Transverse colon (tissue), 4 donors: ENCODE measurements at regions not wholly inside any gene's neighbourhood (a gene's known extent, or its start where the extent isn't known, plus 50 kb on each side); places are given as distances from the start of the nearest gene placed in this dataset.

Experiments used
- DNase-seq: peaks from one replicate; pipeline ENCODE4 v3.0.0-alpha.2; 2019
- H3K27ac ChIP-seq, 4 donors: fragments of 200-600 bp; sonication (generic); 2 replicates each; pipeline ENCODE4 v1.5.1; 2016 to 2018; ENCODE audit warnings: inconsistent platforms in 4 of 4
- H3K27me3 ChIP-seq: fragments of 200-600 bp; sonication (generic); 2 replicates; pipeline ENCODE4 v1.5.1; 2017; ENCODE audit warnings: inconsistent platforms
- H3K36me3 ChIP-seq, 4 donors: fragments of 200-600 bp; sonication (generic); 2 replicates each; pipeline ENCODE4 v1.5.1; 2017 to 2019; ENCODE audit warnings: inconsistent platforms in 4 of 4
- H3K4me1 ChIP-seq, 4 donors: fragments of 200-600 bp; sonication (generic); 2 replicates each; pipeline ENCODE4 v1.5.1; 2017 to 2020; ENCODE audit warnings: inconsistent platforms in 4 of 4
- H3K4me3 ChIP-seq, 4 donors: fragments of 200-600 bp; sonication (generic); 1 replicate in 1 of 4; 2 replicates in 3 of 4; pipeline versions ENCODE4 v1.5.1 to v1.6.1; 2017 to 2019; ENCODE audit warnings: inconsistent platforms in 4 of 4
- H3K9me3 ChIP-seq, 2 donors: fragments of 200-600 bp; sonication (generic); 2 replicates each; pipeline ENCODE4 v1.5.1; 2017 to 2019; ENCODE audit warnings: inconsistent platforms in 2 of 2
- EP300 ChIP-seq: sonication (generic); formaldehyde crosslinking; IDR thresholded peaks from one replicate; pipeline ENCODE4 v1.6.1; 2017; ENCODE audit warnings: antibody characterized with exemption, low read depth
- POLR2A ChIP-seq: fragments of 450-650 bp; IDR thresholded peaks from one replicate; pipeline ENCODE4 v1.6.1; 2016; ENCODE audit warnings: antibody characterized with exemption, mild to moderate bottlenecking, moderate library complexity
- POLR2AphosphoS5 ChIP-seq, 3 donors: sonication (generic); formaldehyde crosslinking; IDR thresholded peaks; one replicate each; pipeline ENCODE4 v1.6.1; 2016; ENCODE audit warnings: antibody characterized with exemption in 3 of 3
- WGBS, 2 donors: methylation state at CpG; one replicate each; pipeline ENCODE4 v1.1.5; 2018; ENCODE audit warnings: low coverage in 1 of 2; 5-methylcytosine and 5-hydroxymethylcytosine counted together
- in situ Hi-C, 4 donors: fragments of 200-750 bp; cut with MboI; loops; one replicate each; pipeline versions ENCODE4 v1.15.0 to v1.15.1; 2017; ENCODE audit warnings: low sequenced_read_pairs in 3 of 4, low pct_ligation_motif_present in 1 of 4, low pct_unique_long_range_greater_than_20kb in 1 of 4
- intact Hi-C: fragments of 100-400 bp; cut with DNase I; formaldehyde crosslinking; loops from one replicate; pipeline ENCODE4 v1.15.1; 2023; ENCODE audit warnings: low total_unique reads
- TF ChIP-seq, protein P1 (sequence below), 5 experiments: fragments of 200-600 bp in 3 of 5; fragments of 450-650 bp in 2 of 5; sonication (generic) in 3 of 5; IDR thresholded peaks; 1 replicate in 2 of 5; 2 replicates in 3 of 5; pipeline ENCODE4 v1.5.1; 2016 to 2017; ENCODE audit warnings: antibody characterized with exemption in 5 of 5, inconsistent platforms in 3 of 5, mild to moderate bottlenecking in 2 of 5, moderate library complexity in 1 of 5

DNA sequence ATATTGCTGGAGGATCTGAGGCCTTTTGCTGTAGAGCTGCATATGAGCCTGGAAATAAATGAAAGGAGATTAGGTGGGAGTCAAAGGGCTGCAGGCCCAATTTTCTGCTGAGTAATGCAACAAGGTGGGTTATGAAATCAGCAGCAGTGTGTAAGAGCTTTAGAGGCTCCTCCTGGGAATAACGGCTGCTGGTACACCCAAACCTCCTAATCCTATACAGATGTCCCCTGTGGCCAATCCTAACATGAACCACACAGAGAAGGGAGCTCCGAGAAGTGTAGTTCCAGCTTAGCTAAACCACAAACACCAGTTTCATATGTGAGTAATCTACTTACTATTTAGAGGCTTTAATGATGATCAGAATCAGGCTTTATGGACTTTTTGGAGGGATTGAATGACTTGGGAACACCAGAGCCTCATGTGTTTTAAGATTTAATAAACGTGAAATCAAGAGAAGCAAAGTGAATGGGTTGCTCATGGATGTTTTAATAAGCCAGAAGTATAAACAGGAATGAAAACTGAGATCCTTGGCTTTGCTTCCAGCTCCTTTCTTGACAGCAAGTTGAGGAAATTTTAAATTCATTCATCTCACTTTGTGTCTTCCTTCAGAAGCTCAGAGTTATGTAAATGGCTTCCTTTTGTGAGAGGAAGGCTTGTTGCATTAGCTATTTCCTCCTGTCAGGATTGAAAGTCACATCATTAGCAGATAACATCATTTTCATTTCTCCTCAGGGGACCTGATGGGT lies 437.5 kb downstream of the TMEM232 start:
- H3K36me3 ChIP-seq = no peaks in the 10 kb centered on the region
- no peaks in the 10 kb centered on the region for H3K4me1 ChIP-seq
- no peak for DNase-seq
- whole genome bisulfite sequencing, 2 donors = 57 to 68% methylated on average over 3 of the region's 3 CpGs
- no peak for TF ChIP-seq EP300
- TF ChIP-seq, protein P1, sequence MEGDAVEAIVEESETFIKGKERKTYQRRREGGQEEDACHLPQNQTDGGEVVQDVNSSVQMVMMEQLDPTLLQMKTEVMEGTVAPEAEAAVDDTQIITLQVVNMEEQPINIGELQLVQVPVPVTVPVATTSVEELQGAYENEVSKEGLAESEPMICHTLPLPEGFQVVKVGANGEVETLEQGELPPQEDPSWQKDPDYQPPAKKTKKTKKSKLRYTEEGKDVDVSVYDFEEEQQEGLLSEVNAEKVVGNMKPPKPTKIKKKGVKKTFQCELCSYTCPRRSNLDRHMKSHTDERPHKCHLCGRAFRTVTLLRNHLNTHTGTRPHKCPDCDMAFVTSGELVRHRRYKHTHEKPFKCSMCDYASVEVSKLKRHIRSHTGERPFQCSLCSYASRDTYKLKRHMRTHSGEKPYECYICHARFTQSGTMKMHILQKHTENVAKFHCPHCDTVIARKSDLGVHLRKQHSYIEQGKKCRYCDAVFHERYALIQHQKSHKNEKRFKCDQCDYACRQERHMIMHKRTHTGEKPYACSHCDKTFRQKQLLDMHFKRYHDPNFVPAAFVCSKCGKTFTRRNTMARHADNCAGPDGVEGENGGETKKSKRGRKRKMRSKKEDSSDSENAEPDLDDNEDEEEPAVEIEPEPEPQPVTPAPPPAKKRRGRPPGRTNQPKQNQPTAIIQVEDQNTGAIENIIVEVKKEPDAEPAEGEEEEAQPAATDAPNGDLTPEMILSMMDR (IDR thresholded peaks at IDR 0.05) = no peak
- no peak for TF ChIP-seq POLR2A
- TF ChIP-seq POLR2AphosphoS5 (IDR thresholded peaks at IDR 0.05) = no peak
- H3K9me3 ChIP-seq = no peaks in the 10 kb centered on the region
- no peaks in the 10 kb centered on the region for H3K27me3 ChIP-seq
- intact Hi-C loops (no loop called here), in situ Hi-C loops (no loop called here)
- H3K4me3 ChIP-seq = no peak overlapping the region
- H3K27ac ChIP-seq = no peak overlapping the region

DNA sequence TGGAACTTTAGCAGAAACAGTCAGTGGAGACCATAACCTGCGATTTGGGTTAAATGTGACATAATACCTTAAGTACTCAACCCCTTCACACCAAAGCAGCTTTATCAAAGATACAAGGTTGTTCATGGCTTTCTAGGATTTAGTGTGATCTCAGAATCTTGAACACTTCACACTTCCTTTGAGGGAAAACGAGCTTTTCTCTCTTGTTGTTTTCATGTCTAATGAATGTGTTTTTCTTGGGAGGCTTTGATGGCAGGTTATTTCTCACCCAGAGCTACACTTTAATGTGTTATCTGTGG lies 437.0 kb downstream of the TMEM232 start:
- TF ChIP-seq POLR2A = no peak
- no peak for TF ChIP-seq EP300
- TF ChIP-seq, protein P1 (IDR thresholded peaks at IDR 0.05) = no peak
- TF ChIP-seq POLR2AphosphoS5 (IDR thresholded peaks at IDR 0.05) = no peak
- in situ Hi-C loops = no loop called here
- WGBS, 2 donors = 52 to 69% methylated on average over 2 of the region's 2 CpGs
- intact Hi-C loops = no loop called here
- Histone ChIP-seq H3K4me3 (no peak overlapping the region), H3K27me3 (no peaks in the 10 kb centered on the region), H3K4me1 (no peaks in the 10 kb centered on the region), H3K9me3 (no peaks in the 10 kb centered on the region), H3K36me3 (no peaks in the 10 kb centered on the region), H3K27ac (no peak overlapping the region)
- no peak for DNase-seq

DNA sequence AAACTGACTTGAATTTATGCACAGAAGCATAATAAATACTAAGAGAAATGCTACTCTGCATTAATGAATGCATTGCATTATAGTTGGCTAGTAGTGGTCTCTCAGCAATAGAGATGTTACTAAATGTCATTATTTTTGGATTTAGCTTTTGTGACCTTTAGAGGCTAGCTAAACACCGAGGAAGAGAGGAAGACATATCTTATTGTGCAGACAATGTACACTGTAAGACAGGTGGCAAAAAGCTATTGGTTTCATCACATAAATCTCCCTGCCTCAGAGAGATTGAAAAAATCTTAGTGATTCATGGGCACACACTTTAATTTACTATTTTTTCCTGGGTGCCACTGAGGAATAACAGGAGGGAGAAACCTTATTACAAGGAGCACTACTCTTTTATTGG lies 435.9 kb downstream of the TMEM232 start:
- whole genome bisulfite sequencing, 2 donors = 57 to 88% methylated on average over 1 of the region's 1 CpG
- no peaks in the 10 kb centered on the region for H3K9me3 ChIP-seq
- no peak overlapping the region for H3K27ac ChIP-seq
- intact Hi-C loops (no loop called here), in situ Hi-C loops (no loop called here)
- H3K4me3 ChIP-seq = no peak overlapping the region
- no peak for TF ChIP-seq EP300
- H3K36me3 ChIP-seq = no peaks in the 10 kb centered on the region
- no peak for DNase-seq
- no peaks in the 10 kb centered on the region for H3K27me3 ChIP-seq
- no peaks in the 10 kb centered on the region for H3K4me1 ChIP-seq

DNA sequence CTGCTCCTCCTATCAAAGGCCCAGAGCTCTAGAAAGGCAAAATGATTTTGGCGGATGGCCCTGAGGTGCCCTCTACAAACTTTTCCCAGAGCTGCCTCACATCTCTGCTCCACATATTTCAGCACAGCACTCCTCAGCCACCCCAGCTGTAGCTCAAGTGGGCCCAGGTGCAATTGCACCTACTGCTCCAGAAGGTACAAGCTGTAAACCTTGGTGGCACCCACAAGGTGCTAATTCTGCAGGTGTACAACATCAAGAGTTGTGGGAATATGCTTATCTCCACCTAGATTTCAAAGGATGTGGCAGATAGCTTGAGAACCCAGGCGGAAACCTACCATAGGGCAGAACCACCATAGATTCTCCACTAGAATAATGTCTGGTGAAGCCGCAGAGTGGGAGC lies 432.2 kb downstream of the TMEM232 start:
- Histone ChIP-seq H3K4me3 (no peak overlapping the region), H3K9me3 (no peaks in the 10 kb centered on the region), H3K36me3 (no peaks in the 10 kb centered on the region), H3K27me3 (no peaks in the 10 kb centered on the region), H3K4me1 (peaks cover 0 to 4% (median 0%) of the 10 kb centered on the region in 4 donors), H3K27ac (no peak overlapping the region)
- DNase-seq = no peak
- TF ChIP-seq EP300 (no peak), POLR2AphosphoS5 (IDR thresholded peaks at IDR 0.05) (no peak), POLR2A (no peak)
- TF ChIP-seq, protein P1 (IDR thresholded peaks at IDR 0.05) = no peak
- WGBS, 2 donors = 95 to 100% methylated on average over 1 to 3 of the region's 3 CpGs
- intact Hi-C loops (no loop called here), in situ Hi-C loops (no loop called here)

DNA sequence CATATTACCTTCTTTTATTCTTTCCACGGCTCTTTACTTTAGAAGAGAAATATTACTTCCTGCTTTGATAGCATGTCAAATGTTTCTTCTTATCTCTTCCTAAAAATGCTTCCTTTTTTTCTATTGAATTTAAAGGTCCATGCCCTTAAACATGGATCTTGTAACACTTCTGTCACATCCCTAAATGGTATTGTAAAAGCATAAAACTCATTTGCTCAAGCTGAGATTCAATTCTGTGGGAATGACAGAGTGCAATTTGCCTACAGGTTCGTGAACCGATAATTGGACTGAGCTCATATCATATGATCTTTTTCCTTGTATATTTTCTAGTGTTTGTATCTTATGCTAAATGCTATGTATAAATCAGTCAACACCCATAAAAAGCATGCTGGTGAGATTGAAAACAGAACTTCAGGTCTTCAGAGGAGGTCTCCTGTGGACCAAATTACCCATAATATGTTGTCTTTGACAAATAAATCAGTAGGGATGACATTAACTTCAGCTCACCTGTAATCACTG lies 429.3 kb downstream of the TMEM232 start:
- Histone ChIP-seq H3K27ac (no peak overlapping the region), H3K36me3 (no peaks in the 10 kb centered on the region), H3K9me3 (peaks cover 0 to 4% of the 10 kb centered on the region in 2 donors), H3K4me1 (peaks cover 0 to 4% (median 0%) of the 10 kb centered on the region in 4 donors), H3K4me3 (no peak overlapping the region), H3K27me3 (no peaks in the 10 kb centered on the region)
- WGBS, 2 donors = 31 to 41% methylated on average over 3 of the region's 3 CpGs
- TF ChIP-seq POLR2AphosphoS5 (IDR thresholded peaks at IDR 0.05) = no peak
- TF ChIP-seq EP300 = no peak
- TF ChIP-seq, protein P1 (IDR thresholded peaks at IDR 0.05) = no peak
- in situ Hi-C loops = no loop called here
- no peak for DNase-seq
- intact Hi-C loops = no loop called here
